HepG2 (cell line): ENCODE measurements at regions not wholly inside any gene's neighbourhood (a gene's known extent, or its start where the extent isn't known, plus 50 kb on each side); places are given as distances from the start of the nearest gene placed in this dataset.

ENCODE experiments used
- E2F5 ChIP-seq: sonication (generic); formaldehyde crosslinking; conservative IDR thresholded peaks from 2 replicates; pipeline ENCODE4 v1.4.0; 2020; ENCODE audit warnings: missing genetic modification reagents
- EP300 ChIP-seq, 3 experiments: sonication (generic) in 1 of 3; formaldehyde crosslinking in 1 of 3; IDR thresholded peaks; 2 replicates each; pipeline versions ENCODE4 v1.5.1 to v1.6.1; 2011 to 2020; ENCODE audit warnings: low read depth in 2 of 3, low read length in 2 of 3, borderline replicate concordance in 1 of 3, improper control_type of control experiment in 1 of 3, mild to moderate bottlenecking in 1 of 3, missing genetic modification reagents in 1 of 3, moderate library complexity in 1 of 3
- HNF4G ChIP-seq, 2 experiments: sonication (generic) in 1 of 2; formaldehyde crosslinking in 1 of 2; IDR thresholded peaks; 2 replicates each; pipeline versions ENCODE4 v1.4.0 to v1.6.1; 2011 to 2020; ENCODE audit warnings: borderline replicate concordance in 2 of 2, low read depth in 2 of 2, mild to moderate bottlenecking in 2 of 2, low read length in 1 of 2, missing genetic modification reagents in 1 of 2, moderate library complexity in 1 of 2
- NONO ChIP-seq, 2 experiments: fragments of 450-650 bp in 1 of 2; sonication (generic) in 1 of 2; formaldehyde crosslinking in 1 of 2; IDR thresholded peaks in 1 of 2; conservative IDR thresholded peaks in 1 of 2; 2 replicates each; pipeline versions ENCODE4 v1.6.1 to v1.8.0; 2017 to 2022; ENCODE audit warnings: mild to moderate bottlenecking in 1 of 2, missing genetic modification reagents in 1 of 2, moderate library complexity in 1 of 2
- ZBTB3 ChIP-seq: sonication (generic); formaldehyde crosslinking; IDR thresholded peaks from 2 replicates; pipeline ENCODE4 v1.4.0; 2020; ENCODE audit warnings: low read depth, mild to moderate bottlenecking, moderate library complexity, missing genetic modification reagents, borderline replicate concordance
- ZFP41 ChIP-seq: sonication (generic); formaldehyde crosslinking; IDR thresholded peaks from 2 replicates; pipeline ENCODE4 v1.4.0; 2020; ENCODE audit warnings: mild to moderate bottlenecking, missing genetic modification reagents, borderline replicate concordance
- ZMYM4 ChIP-seq: sonication (generic); formaldehyde crosslinking; IDR thresholded peaks from 2 replicates; pipeline ENCODE4 v1.8.1; 2023; ENCODE audit warnings: mild to moderate bottlenecking, missing genetic modification reagents
- ZNF142 ChIP-seq: sonication (generic); formaldehyde crosslinking; IDR thresholded peaks from 2 replicates; pipeline ENCODE4 v1.4.0; 2020; ENCODE audit warnings: missing genetic modification reagents
- ZNF598 ChIP-seq: sonication (generic); formaldehyde crosslinking; IDR thresholded peaks from 2 replicates; pipeline ENCODE4 v1.5.1; 2020; ENCODE audit warnings: mild to moderate bottlenecking, missing genetic modification reagents, borderline replicate concordance
- ZNF605 ChIP-seq: sonication (generic); formaldehyde crosslinking; IDR thresholded peaks from 2 replicates; pipeline ENCODE4 v1.8.0; 2022; ENCODE audit warnings: mild to moderate bottlenecking, missing genetic modification reagents
- ZNF646 ChIP-seq: sonication (generic); formaldehyde crosslinking; IDR thresholded peaks from 2 replicates; pipeline ENCODE4 v1.9.0; 2021; ENCODE audit warnings: mild to moderate bottlenecking, missing genetic modification reagents
- ZNF790 ChIP-seq: sonication (generic); formaldehyde crosslinking; IDR thresholded peaks from 2 replicates; pipeline ENCODE4 v1.8.0; 2022; ENCODE audit warnings: missing genetic modification reagents, mild to moderate bottlenecking, borderline replicate concordance
- TF ChIP-seq, protein P1 (sequence below): IDR thresholded peaks from 2 replicates; pipeline ENCODE4 v1.6.1; 2016; ENCODE audit warnings: mild to moderate bottlenecking, missing biosample characterization, missing genetic modification reagents

DNA sequence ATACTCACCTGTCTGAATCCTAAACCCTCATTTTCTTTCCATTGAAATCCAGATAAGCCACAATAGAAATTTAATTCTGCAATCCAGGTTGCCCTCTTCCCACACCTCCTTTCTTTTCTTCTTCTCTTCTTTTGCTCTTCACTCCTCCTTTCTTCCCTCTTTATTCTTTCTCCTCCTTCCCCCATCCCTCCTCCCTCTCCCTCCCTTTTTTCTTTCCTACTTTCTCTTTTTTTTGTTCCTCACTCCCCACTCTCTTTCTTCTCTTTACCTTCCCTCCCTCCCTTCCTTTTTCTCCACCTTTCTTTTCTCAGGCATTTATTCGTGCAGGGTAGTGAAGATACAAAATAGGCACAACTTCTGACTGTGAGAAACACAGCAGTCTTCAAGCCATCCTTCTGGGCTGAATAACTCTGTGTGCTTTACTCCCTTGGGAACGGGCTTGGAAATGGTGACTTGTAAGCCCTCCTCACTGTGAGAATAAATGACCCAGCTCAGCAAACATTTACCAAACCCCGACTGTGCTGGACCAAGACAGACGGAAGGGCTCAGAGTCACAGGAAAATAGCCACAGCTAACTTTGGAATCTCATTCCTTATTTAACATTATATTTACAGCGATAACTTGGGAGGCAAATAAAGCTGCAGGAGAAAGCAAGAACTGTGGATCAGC is 140.8 kb downstream of the HAPSTR1 start (continued):
- TF ChIP-seq ZNF646 (no peak), NONO (IDR thresholded peaks at IDR 0.05) (peak; percentile 49; the same call in 1 of the 2 replicates), NONO (CRISPR knock-in tag; conservative IDR thresholded peaks at IDR 0.05) (no peak), ZNF598 (no peak), ZNF790 (CRISPR knock-in tag) (no peak), E2F5 (CRISPR knock-in tag) (no peak), HNF4G (IDR thresholded peaks at IDR 0.05; ENCODE audit: borderline replicate concordance, low read depth, low read length) (no peak), HNF4G (CRISPR knock-in tag; IDR thresholded peaks at IDR 0.05; ENCODE audit: borderline replicate concordance, low read depth) (no peak), ZBTB3 (CRISPR knock-in tag) (no peak), EP300 (IDR thresholded peaks at IDR 0.05; ENCODE audit: low read depth in 2 of 2, low read length in 2 of 2) (no peak), EP300 (CRISPR knock-in tag; IDR thresholded peaks at IDR 0.05; ENCODE audit: borderline replicate concordance) (no peak), ZNF605 (no peak), ZFP41 (no peak), ZMYM4 (CRISPR knock-in tag) (no peak), ZNF142 (CRISPR knock-in tag) (no peak)
- TF ChIP-seq, protein P1, sequence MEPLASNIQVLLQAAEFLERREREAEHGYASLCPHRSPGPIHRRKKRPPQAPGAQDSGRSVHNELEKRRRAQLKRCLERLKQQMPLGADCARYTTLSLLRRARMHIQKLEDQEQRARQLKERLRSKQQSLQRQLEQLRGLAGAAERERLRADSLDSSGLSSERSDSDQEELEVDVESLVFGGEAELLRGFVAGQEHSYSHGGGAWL (CRISPR knock-in tag) = no peak
